ENCODE measurements at regions not wholly inside any gene's neighbourhood (a gene's known extent, or its start where the extent isn't known, plus 50 kb on each side); places are given as distances from the start of the nearest gene placed in this dataset.

DNA sequence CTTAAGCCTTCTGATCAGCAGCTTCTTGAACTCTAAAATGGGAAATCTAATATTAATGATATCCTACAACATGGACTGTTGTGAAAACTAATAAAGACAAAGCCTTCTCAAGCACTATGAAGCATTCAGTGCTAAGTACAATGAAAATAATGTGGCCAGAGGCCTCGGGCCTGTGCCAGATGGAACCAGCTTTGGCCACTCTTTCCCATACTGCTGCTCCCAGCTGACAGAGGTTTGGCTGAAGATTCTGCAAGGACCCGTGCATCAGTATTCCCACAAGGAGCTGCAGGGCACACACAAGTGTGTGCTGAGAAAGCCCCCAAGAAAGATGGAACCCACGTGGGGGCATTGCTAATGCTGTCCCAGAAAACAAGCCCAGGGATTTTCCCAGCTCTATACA lies 60.5 kb upstream of the RPL34 start:
- Histone ChIP-seq H2AFZ (ENCODE audit: low read depth, low read length) (no peak overlapping the region), H3K36me3 (ENCODE audit: control insufficient read depth in 2 of 2, extremely low read depth in 1 of 2, insufficient read depth in 2 of 2, low read length in 2 of 2) (no peaks in the 10 kb centered on the region), H3K9me3 (replicated peaks; ENCODE audit: control insufficient read depth, insufficient read depth, low read length) (no peaks in the 10 kb centered on the region), H3K4me3 (replicated peaks in 1 of 3; ENCODE audit: insufficient read depth in 1 of 3, low read depth in 1 of 3, low read length in 3 of 3) (no peak overlapping the region), H3K9me1 (replicated peaks; ENCODE audit: control insufficient read depth, extremely low read depth, insufficient read depth, low read length) (no peaks in the 10 kb centered on the region), H3K4me1 (ENCODE audit: control insufficient read depth, extremely low read depth, insufficient read depth, low read length) (no peaks in the 10 kb centered on the region), H3K27me3 (ENCODE audit: control insufficient read depth in 2 of 2, insufficient read depth in 2 of 2, low read length in 2 of 2) (peaks cover 0 to 7% of the 10 kb centered on the region in 2 experiments), H3K4me2 (ENCODE audit: insufficient read depth, low read length) (no peak overlapping the region), H3K27ac (ENCODE audit: insufficient read depth, low read depth, low read length) (no peak overlapping the region), H4K20me1 (replicated peaks; ENCODE audit: control insufficient read depth, extremely low read depth, insufficient read depth, low read length) (no peaks in the 10 kb centered on the region), H3K79me2 (ENCODE audit: control insufficient read depth, insufficient read depth, low read length) (no peaks in the 10 kb centered on the region), H3K9ac (replicated peaks; ENCODE audit: extremely low read depth, insufficient read depth, low read length) (no peak overlapping the region)
- intact Hi-C loops (cut with micrococcal nuclease) (no loop called here), dilution Hi-C loops (cut with MboI; ENCODE audit: extremely low pct_ligation_motif_present, low sequenced_read_pairs) (no loop called here)
- ChIA-PET CTCF (interaction anchor here (0.8 to 2.3 kb wide), 3 partner anchors 9 to 541 kb away, joined by 3 to 15 read pairs (median 7); no protein-coding TSS in a partner anchor), POLR2A (no interaction called here)
- no TSS peak for BruUV-seq (replicated peaks)
- FAIRE-seq = no peak
- TF ChIP-seq, protein P1, sequence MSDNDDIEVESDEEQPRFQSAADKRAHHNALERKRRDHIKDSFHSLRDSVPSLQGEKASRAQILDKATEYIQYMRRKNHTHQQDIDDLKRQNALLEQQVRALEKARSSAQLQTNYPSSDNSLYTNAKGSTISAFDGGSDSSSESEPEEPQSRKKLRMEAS (IDR thresholded peaks at IDR 0.05; ENCODE audit: insufficient read depth, insufficient read length) = no peak
- TF ChIP-seq JUN (IDR thresholded peaks at IDR 0.05; ENCODE audit: borderline replicate concordance, insufficient read depth, insufficient read length, low read depth) (no peak), FOS (IDR thresholded peaks at IDR 0.05; ENCODE audit: borderline replicate concordance, insufficient read depth, low read length) (no peak), MYC (IDR thresholded peaks at IDR 0.05; ENCODE audit: low read depth, low read length) (no peak), POLR2A (IDR thresholded peaks at IDR 0.05; ENCODE audit: low read depth, low read length) (no peak), POLR2AphosphoS5 (IDR thresholded peaks at IDR 0.05; ENCODE audit: insufficient read depth, low read depth, low read length) (no peak), EZH2 (IDR thresholded peaks at IDR 0.05; ENCODE audit: borderline replicate concordance, low read depth, low read length, severe bottlenecking) (no peak), GATA2 (IDR thresholded peaks at IDR 0.05; ENCODE audit: insufficient read depth, insufficient read length, low read depth, low read length) (no peak)
- TF ChIP-seq, protein P2, sequence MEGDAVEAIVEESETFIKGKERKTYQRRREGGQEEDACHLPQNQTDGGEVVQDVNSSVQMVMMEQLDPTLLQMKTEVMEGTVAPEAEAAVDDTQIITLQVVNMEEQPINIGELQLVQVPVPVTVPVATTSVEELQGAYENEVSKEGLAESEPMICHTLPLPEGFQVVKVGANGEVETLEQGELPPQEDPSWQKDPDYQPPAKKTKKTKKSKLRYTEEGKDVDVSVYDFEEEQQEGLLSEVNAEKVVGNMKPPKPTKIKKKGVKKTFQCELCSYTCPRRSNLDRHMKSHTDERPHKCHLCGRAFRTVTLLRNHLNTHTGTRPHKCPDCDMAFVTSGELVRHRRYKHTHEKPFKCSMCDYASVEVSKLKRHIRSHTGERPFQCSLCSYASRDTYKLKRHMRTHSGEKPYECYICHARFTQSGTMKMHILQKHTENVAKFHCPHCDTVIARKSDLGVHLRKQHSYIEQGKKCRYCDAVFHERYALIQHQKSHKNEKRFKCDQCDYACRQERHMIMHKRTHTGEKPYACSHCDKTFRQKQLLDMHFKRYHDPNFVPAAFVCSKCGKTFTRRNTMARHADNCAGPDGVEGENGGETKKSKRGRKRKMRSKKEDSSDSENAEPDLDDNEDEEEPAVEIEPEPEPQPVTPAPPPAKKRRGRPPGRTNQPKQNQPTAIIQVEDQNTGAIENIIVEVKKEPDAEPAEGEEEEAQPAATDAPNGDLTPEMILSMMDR (IDR thresholded peaks at IDR 0.05; ENCODE audit: extremely low read depth in 1 of 2, insufficient read depth in 1 of 2, low read depth in 1 of 2, low read length in 2 of 2) = no peak
- no peak for DNase-seq (ENCODE audit: low read depth, low spot score)

Measured in endothelial cell of umbilical vein (primary cell).